HEK293 (cell line): ENCODE measurements at regions not wholly inside any gene's neighbourhood (a gene's known extent, or its start where the extent isn't known, plus 50 kb on each side); places are given as distances from the start of the nearest gene placed in this dataset.

Experiments used
- CTCF ChIA-PET: fragments of 350-600 bp; formaldehyde crosslinking; extraction: SDS; loops from one replicate; lab custom pipeline; 2021; ENCODE audit warnings: antibody characterized with exemption; lab: Yijun Ruan, JAX
- POLR2A ChIA-PET: fragments of 300-600 bp; formaldehyde crosslinking; extraction: SDS; loops from one replicate; lab custom pipeline; 2020; ENCODE audit warnings: antibody characterized with exemption, inconsistent platforms; lab: Yijun Ruan, JAX
- H3K27ac ChIP-seq: fragments of 200-500 bp; sonication (Bioruptor generic); 2 replicates; pipeline ENCODE4 v1.5.1; 2014; ENCODE audit warnings: low read depth, low read length, control low read depth, inconsistent platforms; ENCODE audit errors: extremely low read depth
- H3K36me3 ChIP-seq, 2 experiments: fragments of 200-500 bp in 1 of 2; sonication (Bioruptor generic) in 1 of 2; 1 replicate in 1 of 2; 2 replicates in 1 of 2; pipeline ENCODE4 v1.5.1; 2014 to 2017; ENCODE audit warnings: inconsistent platforms in 2 of 2, low read length in 2 of 2; ENCODE audit not compliant: control insufficient read depth in 2 of 2, insufficient read depth in 1 of 2
- H3K4me1 ChIP-seq: fragments of 200-500 bp; sonication (Bioruptor generic); 2 replicates; pipeline ENCODE4 v1.5.1; 2014; ENCODE audit warnings: mild to moderate bottlenecking, low read length, inconsistent platforms; ENCODE audit not compliant: control insufficient read depth, insufficient read depth
- H3K4me3 ChIP-seq: 2 replicates; pipeline ENCODE4 v1.5.1; 2011; ENCODE audit warnings: low read depth, mild to moderate bottlenecking, control low read depth, low read length, moderate library complexity
- H3K9me3 ChIP-seq: fragments of 200-500 bp; sonication (Bioruptor generic); 2 replicates; pipeline ENCODE4 v1.5.1; 2014; ENCODE audit warnings: low read depth, low read length, inconsistent platforms; ENCODE audit not compliant: control insufficient read depth, insufficient read depth
- GLI4 ChIP-seq: fragments of 450-650 bp; formaldehyde crosslinking; IDR thresholded peaks from 2 replicates; pipeline ENCODE4 v1.5.1; 2016; ENCODE audit warnings: missing biosample characterization, missing genetic modification characterization
- GLIS2 ChIP-seq: fragments of 450-650 bp; formaldehyde crosslinking; IDR thresholded peaks from 2 replicates; pipeline ENCODE4 v1.5.1; 2016; ENCODE audit warnings: missing biosample characterization, missing genetic modification characterization
- HOXA7 ChIP-seq: sonication (generic); formaldehyde crosslinking; IDR thresholded peaks from 2 replicates; pipeline ENCODE4 v1.8.1; 2022; ENCODE audit warnings: missing genetic modification reagents, borderline replicate concordance
- KLF8 ChIP-seq: fragments of 450-650 bp; formaldehyde crosslinking; IDR thresholded peaks from 2 replicates; pipeline ENCODE4 v1.5.1; 2016; ENCODE audit warnings: missing biosample characterization, missing genetic modification characterization
- OSR2 ChIP-seq: fragments of 450-650 bp; formaldehyde crosslinking; IDR thresholded peaks from 2 replicates; pipeline ENCODE4 v1.5.1; 2016; ENCODE audit warnings: missing biosample characterization, missing genetic modification characterization
- ZBTB7A ChIP-seq: fragments of 450-650 bp; formaldehyde crosslinking; IDR thresholded peaks from 2 replicates; pipeline ENCODE4 v1.5.1; 2016; ENCODE audit warnings: low read depth, missing biosample characterization, missing genetic modification characterization
- ZFP41 ChIP-seq: fragments of 450-650 bp; formaldehyde crosslinking; IDR thresholded peaks from 2 replicates; pipeline ENCODE4 v1.5.1; 2016; ENCODE audit warnings: missing biosample characterization, missing genetic modification characterization, borderline replicate concordance
- ZFP69B ChIP-seq: fragments of 450-650 bp; formaldehyde crosslinking; IDR thresholded peaks from 2 replicates; pipeline ENCODE4 v1.5.1; 2016; ENCODE audit warnings: missing biosample characterization, missing genetic modification characterization
- ZNF133 ChIP-seq: fragments of 450-650 bp; formaldehyde crosslinking; IDR thresholded peaks from 2 replicates; pipeline ENCODE4 v1.5.1; 2016; ENCODE audit warnings: missing biosample characterization, missing genetic modification characterization
- ZNF138 ChIP-seq: fragments of 450-650 bp; formaldehyde crosslinking; IDR thresholded peaks from 2 replicates; pipeline ENCODE4 v1.5.1; 2016; ENCODE audit warnings: missing biosample characterization, missing genetic modification characterization, borderline replicate concordance
- ZNF184 ChIP-seq: fragments of 450-650 bp; IDR thresholded peaks from 2 replicates; pipeline ENCODE4 v1.5.1; 2018; ENCODE audit warnings: missing biosample characterization, mild to moderate bottlenecking, missing genetic modification characterization
- ZNF23 ChIP-seq: fragments of 450-650 bp; formaldehyde crosslinking; IDR thresholded peaks from 2 replicates; pipeline ENCODE4 v1.5.1; 2016; ENCODE audit warnings: missing biosample characterization, missing genetic modification characterization, borderline replicate concordance
- ZNF311 ChIP-seq: fragments of 450-650 bp; formaldehyde crosslinking; IDR thresholded peaks from 2 replicates; pipeline ENCODE4 v1.5.1; 2017; ENCODE audit warnings: missing biosample characterization, missing genetic modification characterization, borderline replicate concordance
- ZNF350 ChIP-seq: fragments of 450-650 bp; formaldehyde crosslinking; IDR thresholded peaks from 2 replicates; pipeline ENCODE4 v1.5.0; 2017; ENCODE audit warnings: missing biosample characterization, mild to moderate bottlenecking, missing genetic modification characterization
- ZNF394 ChIP-seq: fragments of 450-650 bp; formaldehyde crosslinking; IDR thresholded peaks from 2 replicates; pipeline ENCODE4 v1.5.1; 2016; ENCODE audit warnings: missing biosample characterization, missing genetic modification characterization, mild to moderate bottlenecking, moderate library complexity, borderline replicate concordance
- ZNF423 ChIP-seq: fragments of 450-650 bp; formaldehyde crosslinking; IDR thresholded peaks from 2 replicates; pipeline ENCODE4 v1.5.1; 2016; ENCODE audit warnings: missing biosample characterization, missing genetic modification characterization
- ZNF549 ChIP-seq: fragments of 450-650 bp; IDR thresholded peaks from 2 replicates; pipeline ENCODE4 v1.5.1; 2018; ENCODE audit warnings: missing biosample characterization, missing genetic modification characterization, mild to moderate bottlenecking, inconsistent platforms, moderate library complexity
- ZNF561 ChIP-seq: fragments of 450-650 bp; IDR thresholded peaks from 2 replicates; pipeline ENCODE4 v1.5.1; 2018; ENCODE audit warnings: missing biosample characterization, missing genetic modification characterization, borderline replicate concordance
- ZNF664 ChIP-seq: fragments of 450-650 bp; formaldehyde crosslinking; IDR thresholded peaks from 2 replicates; pipeline ENCODE4 v1.5.1; 2016; ENCODE audit warnings: missing biosample characterization, missing genetic modification characterization
- ZNF777 ChIP-seq: fragments of 450-650 bp; formaldehyde crosslinking; IDR thresholded peaks from 2 replicates; pipeline ENCODE4 v1.5.1; 2017; ENCODE audit warnings: missing biosample characterization, missing genetic modification characterization, borderline replicate concordance
- ZNF843 ChIP-seq: fragments of 450-650 bp; formaldehyde crosslinking; IDR thresholded peaks from 2 replicates; pipeline ENCODE4 v1.5.1; 2016; ENCODE audit warnings: missing biosample characterization, missing genetic modification characterization
- TF ChIP-seq, protein P1 (sequence below): fragments of 450-650 bp; formaldehyde crosslinking; conservative IDR thresholded peaks from 2 replicates; pipeline ENCODE4 v1.5.1; 2016; ENCODE audit warnings: low read depth, missing biosample characterization, missing genetic modification characterization
- TF ChIP-seq, protein P2 (sequence below): fragments of 450-650 bp; formaldehyde crosslinking; IDR thresholded peaks from 2 replicates; pipeline ENCODE4 v1.5.1; 2016; ENCODE audit warnings: missing biosample characterization, missing genetic modification characterization, borderline replicate concordance
- TF ChIP-seq, protein P3 (sequence below): fragments of 450-650 bp; formaldehyde crosslinking; IDR thresholded peaks from 2 replicates; pipeline ENCODE4 v1.5.1; 2016; ENCODE audit warnings: missing biosample characterization, missing genetic modification characterization

- ChIA-PET POLR2A (no interaction called here), CTCF (interaction anchor here (0.6 kb wide), 1 partner anchor 21 kb away, joined by 3 read pairs; no protein-coding TSS in a partner anchor)
- no peak overlapping the region for H3K4me3 ChIP-seq
- no peaks in the 10 kb centered on the region for H3K36me3 ChIP-seq
- H3K27ac ChIP-seq: no peak overlapping the region
- H3K9me3 ChIP-seq: no peaks in the 10 kb centered on the region
- H3K4me1 ChIP-seq: no peaks in the 10 kb centered on the region
- TF ChIP-seq ZNF350 (no peak), ZNF843 (tag by site-specific recombination) (no peak), ZNF394 (tag by site-specific recombination) (no peak), ZNF23 (tag by site-specific recombination) (no peak), ZNF423 (tag by site-specific recombination) (no peak), ZNF184 (tag by site-specific recombination) (no peak), GLI4 (no peak), ZNF133 (tag by site-specific recombination) (no peak), ZFP69B (tag by site-specific recombination) (no peak), OSR2 (tag by site-specific recombination) (no peak), GLIS2 (no peak), KLF8 (tag by site-specific recombination) (no peak)
Measured at GRCh38 chr5:2214910-2215590, 332.3 kb upstream of the IRX4 start.

- TF ChIP-seq, protein P1, sequence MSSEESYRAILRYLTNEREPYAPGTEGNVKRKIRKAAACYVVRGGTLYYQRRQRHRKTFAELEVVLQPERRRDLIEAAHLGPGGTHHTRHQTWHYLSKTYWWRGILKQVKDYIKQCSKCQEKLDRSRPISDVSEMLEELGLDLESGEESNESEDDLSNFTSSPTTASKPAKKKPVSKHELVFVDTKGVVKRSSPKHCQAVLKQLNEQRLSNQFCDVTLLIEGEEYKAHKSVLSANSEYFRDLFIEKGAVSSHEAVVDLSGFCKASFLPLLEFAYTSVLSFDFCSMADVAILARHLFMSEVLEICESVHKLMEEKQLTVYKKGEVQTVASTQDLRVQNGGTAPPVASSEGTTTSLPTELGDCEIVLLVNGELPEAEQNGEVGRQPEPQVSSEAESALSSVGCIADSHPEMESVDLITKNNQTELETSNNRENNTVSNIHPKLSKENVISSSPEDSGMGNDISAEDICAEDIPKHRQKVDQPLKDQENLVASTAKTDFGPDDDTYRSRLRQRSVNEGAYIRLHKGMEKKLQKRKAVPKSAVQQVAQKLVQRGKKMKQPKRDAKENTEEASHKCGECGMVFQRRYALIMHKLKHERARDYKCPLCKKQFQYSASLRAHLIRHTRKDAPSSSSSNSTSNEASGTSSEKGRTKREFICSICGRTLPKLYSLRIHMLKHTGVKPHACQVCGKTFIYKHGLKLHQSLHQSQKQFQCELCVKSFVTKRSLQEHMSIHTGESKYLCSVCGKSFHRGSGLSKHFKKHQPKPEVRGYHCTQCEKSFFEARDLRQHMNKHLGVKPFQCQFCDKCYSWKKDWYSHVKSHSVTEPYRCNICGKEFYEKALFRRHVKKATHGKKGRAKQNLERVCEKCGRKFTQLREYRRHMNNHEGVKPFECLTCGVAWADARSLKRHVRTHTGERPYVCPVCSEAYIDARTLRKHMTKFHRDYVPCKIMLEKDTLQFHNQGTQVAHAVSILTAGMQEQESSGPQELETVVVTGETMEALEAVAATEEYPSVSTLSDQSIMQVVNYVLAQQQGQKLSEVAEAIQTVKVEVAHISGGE (tag by site-specific recombination): no peak
- no peak for TF ChIP-seq ZNF664 (tag by site-specific recombination)
- TF ChIP-seq GLI4: no peak
- no peak for TF ChIP-seq ZNF561 (tag by site-specific recombination)
- TF ChIP-seq HOXA7: no peak
- TF ChIP-seq ZBTB7A (tag by site-specific recombination): no peak
- TF ChIP-seq ZNF777 (tag by site-specific recombination): no peak
- no peak for TF ChIP-seq ZNF311 (tag by site-specific recombination)
- TF ChIP-seq, protein P2, sequence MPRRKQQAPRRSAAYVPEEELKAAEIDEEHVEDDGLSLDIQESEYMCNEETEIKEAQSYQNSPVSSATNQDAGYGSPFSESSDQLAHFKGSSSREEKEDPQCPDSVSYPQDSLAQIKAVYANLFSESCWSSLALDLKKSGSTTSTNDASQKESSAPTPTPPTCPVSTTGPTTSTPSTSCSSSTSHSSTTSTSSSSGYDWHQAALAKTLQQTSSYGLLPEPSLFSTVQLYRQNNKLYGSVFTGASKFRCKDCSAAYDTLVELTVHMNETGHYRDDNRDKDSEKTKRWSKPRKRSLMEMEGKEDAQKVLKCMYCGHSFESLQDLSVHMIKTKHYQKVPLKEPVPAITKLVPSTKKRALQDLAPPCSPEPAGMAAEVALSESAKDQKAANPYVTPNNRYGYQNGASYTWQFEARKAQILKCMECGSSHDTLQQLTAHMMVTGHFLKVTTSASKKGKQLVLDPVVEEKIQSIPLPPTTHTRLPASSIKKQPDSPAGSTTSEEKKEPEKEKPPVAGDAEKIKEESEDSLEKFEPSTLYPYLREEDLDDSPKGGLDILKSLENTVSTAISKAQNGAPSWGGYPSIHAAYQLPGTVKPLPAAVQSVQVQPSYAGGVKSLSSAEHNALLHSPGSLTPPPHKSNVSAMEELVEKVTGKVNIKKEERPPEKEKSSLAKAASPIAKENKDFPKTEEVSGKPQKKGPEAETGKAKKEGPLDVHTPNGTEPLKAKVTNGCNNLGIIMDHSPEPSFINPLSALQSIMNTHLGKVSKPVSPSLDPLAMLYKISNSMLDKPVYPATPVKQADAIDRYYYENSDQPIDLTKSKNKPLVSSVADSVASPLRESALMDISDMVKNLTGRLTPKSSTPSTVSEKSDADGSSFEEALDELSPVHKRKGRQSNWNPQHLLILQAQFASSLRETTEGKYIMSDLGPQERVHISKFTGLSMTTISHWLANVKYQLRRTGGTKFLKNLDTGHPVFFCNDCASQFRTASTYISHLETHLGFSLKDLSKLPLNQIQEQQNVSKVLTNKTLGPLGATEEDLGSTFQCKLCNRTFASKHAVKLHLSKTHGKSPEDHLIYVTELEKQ (tag by site-specific recombination): no peak
- TF ChIP-seq ZFP41 (tag by site-specific recombination): no peak
- no peak for TF ChIP-seq ZNF138 (tag by site-specific recombination)
- TF ChIP-seq, protein P3, sequence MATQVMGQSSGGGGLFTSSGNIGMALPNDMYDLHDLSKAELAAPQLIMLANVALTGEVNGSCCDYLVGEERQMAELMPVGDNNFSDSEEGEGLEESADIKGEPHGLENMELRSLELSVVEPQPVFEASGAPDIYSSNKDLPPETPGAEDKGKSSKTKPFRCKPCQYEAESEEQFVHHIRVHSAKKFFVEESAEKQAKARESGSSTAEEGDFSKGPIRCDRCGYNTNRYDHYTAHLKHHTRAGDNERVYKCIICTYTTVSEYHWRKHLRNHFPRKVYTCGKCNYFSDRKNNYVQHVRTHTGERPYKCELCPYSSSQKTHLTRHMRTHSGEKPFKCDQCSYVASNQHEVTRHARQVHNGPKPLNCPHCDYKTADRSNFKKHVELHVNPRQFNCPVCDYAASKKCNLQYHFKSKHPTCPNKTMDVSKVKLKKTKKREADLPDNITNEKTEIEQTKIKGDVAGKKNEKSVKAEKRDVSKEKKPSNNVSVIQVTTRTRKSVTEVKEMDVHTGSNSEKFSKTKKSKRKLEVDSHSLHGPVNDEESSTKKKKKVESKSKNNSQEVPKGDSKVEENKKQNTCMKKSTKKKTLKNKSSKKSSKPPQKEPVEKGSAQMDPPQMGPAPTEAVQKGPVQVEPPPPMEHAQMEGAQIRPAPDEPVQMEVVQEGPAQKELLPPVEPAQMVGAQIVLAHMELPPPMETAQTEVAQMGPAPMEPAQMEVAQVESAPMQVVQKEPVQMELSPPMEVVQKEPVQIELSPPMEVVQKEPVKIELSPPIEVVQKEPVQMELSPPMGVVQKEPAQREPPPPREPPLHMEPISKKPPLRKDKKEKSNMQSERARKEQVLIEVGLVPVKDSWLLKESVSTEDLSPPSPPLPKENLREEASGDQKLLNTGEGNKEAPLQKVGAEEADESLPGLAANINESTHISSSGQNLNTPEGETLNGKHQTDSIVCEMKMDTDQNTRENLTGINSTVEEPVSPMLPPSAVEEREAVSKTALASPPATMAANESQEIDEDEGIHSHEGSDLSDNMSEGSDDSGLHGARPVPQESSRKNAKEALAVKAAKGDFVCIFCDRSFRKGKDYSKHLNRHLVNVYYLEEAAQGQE (tag by site-specific recombination): no peak
- TF ChIP-seq ZNF549: no peak
- no peaks in the 10 kb centered on the region for H3K36me3 ChIP-seq
- H3K27ac ChIP-seq: no peak overlapping the region
- no peaks in the 10 kb centered on the region for H3K4me1 ChIP-seq
- H3K9me3 ChIP-seq: no peaks in the 10 kb centered on the region
- CTCF ChIA-PET: no interaction called here
- POLR2A ChIA-PET: no interaction called here
- no peak overlapping the region for H3K4me3 ChIP-seq
Measured at GRCh38 chr5:2213121-2213730, 330.5 kb upstream of the IRX4 start.
